Loucy (cell line): ENCODE measurements at regions not wholly inside any gene's neighbourhood (a gene's known extent, or its start where the extent isn't known, plus 50 kb on each side); places are given as distances from the start of the nearest gene placed in this dataset.

Source experiments
- H2AFZ ChIP-seq: fragments of 200-600 bp; sonication (generic); 2 replicates; pipeline ENCODE4 v1.6.0; 2016; ENCODE audit warnings: antibody characterized with exemption, mild to moderate bottlenecking, low read length, moderate library complexity
- H3F3A ChIP-seq: fragments of 200-600 bp; 2 replicates; pipeline ENCODE4 v1.6.0; 2016; ENCODE audit warnings: antibody characterized with exemption, low read depth, mild to moderate bottlenecking
- H3K27me3 ChIP-seq: fragments of 200-600 bp; sonication (generic); 2 replicates; pipeline ENCODE4 v1.6.1; 2014; ENCODE audit warnings: low read length, mild to moderate bottlenecking; ENCODE audit not compliant: insufficient read depth, poor library complexity, severe bottlenecking
- H3K36me3 ChIP-seq: fragments of 200-600 bp; sonication (generic); 2 replicates; pipeline ENCODE4 v1.6.1; 2016; ENCODE audit warnings: low read length; ENCODE audit not compliant: insufficient read depth
- H3K4me1 ChIP-seq: fragments of 200-600 bp; sonication (generic); 2 replicates; pipeline ENCODE4 v1.5.1; 2014; ENCODE audit warnings: low read length, mild to moderate bottlenecking; ENCODE audit not compliant: insufficient read depth, poor library complexity, severe bottlenecking
- H3K4me2 ChIP-seq: fragments of 200-600 bp; sonication (generic); 2 replicates; pipeline ENCODE4 v1.6.0; 2014; ENCODE audit warnings: antibody characterized with exemption, low read length, low read depth, mild to moderate bottlenecking; ENCODE audit not compliant: poor library complexity, severe bottlenecking
- H3K4me3 ChIP-seq: fragments of 200-600 bp; sonication (generic); 2 replicates; pipeline ENCODE4 v1.5.1; 2014; ENCODE audit warnings: low read length, mild to moderate bottlenecking, mixed read lengths; ENCODE audit not compliant: poor library complexity, severe bottlenecking
- H3K79me2 ChIP-seq: fragments of 200-600 bp; sonication (generic); 2 replicates; pipeline ENCODE4 v1.6.1; 2014; ENCODE audit warnings: low read length; ENCODE audit not compliant: insufficient read depth
- H3K9ac ChIP-seq: fragments of 200-600 bp; sonication (generic); 2 replicates; pipeline ENCODE4 v1.6.0; 2014; ENCODE audit warnings: mild to moderate bottlenecking, low read depth, low read length, moderate library complexity; ENCODE audit not compliant: poor library complexity, severe bottlenecking
- H3K9me2 ChIP-seq: fragments of 200-600 bp; sonication (generic); replicated peaks from 2 replicates; pipeline ENCODE4 v1.6.1; 2016; ENCODE audit warnings: low read depth, low read length, mixed read lengths
- H3K9me3 ChIP-seq: fragments of 200-600 bp; sonication (generic); 2 replicates; pipeline ENCODE4 v1.6.1; 2014; ENCODE audit warnings: mild to moderate bottlenecking, antibody characterized with exemption, low read length, low read depth; ENCODE audit not compliant: insufficient read depth
- H4K20me1 ChIP-seq: fragments of 200-600 bp; sonication (generic); 2 replicates; pipeline ENCODE4 v1.6.0; 2014; ENCODE audit warnings: antibody characterized with exemption, low read length, mild to moderate bottlenecking; ENCODE audit not compliant: insufficient read depth, poor library complexity, severe bottlenecking
- CTCF ChIP-seq: fragments of 200-600 bp; sonication (generic); conservative IDR thresholded peaks from 2 replicates; pipeline ENCODE4 v1.5.1; 2014; ENCODE audit warnings: mild to moderate bottlenecking, antibody characterized with exemption, low read length
- EZH2phosphoT487 ChIP-seq: fragments of 200-600 bp; IDR thresholded peaks from 2 replicates; pipeline ENCODE4 v1.6.1; 2018; ENCODE audit warnings: antibody characterized with exemption, mild to moderate bottlenecking, moderate library complexity, borderline replicate concordance

DNA sequence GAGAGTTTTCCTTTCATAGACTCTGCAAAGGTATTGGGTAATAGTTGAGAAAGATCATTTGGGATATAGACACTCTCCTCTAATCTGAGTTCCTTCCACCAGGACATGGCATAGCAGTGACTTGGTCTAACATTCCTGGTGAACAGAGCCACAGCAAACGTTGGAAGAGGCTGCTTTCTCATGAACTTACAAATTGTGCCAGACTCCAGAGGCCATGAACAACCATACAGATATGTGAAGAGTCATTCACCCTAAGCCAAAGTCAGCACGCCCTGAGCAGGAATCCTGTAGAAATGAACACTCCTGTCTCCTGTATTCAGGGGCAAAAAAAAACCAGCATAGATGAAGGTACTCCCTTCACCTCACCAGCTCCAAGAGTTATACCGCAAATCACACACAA, 152.8 kb downstream of the TMEM18 start:
- H3K27me3 ChIP-seq: no peaks in the 10 kb centered on the region
- TF ChIP-seq CTCF (no peak), EZH2phosphoT487 (no peak)
- no peaks in the 10 kb centered on the region; the same call in 1 of the 2 replicates for H3K9me3 ChIP-seq

GRCh38 chr2:523698-524270, 153.4 kb downstream of the TMEM18 start:
- Histone ChIP-seq H3K4me3 (no peak overlapping the region), H3K36me3 (no peaks in the 10 kb centered on the region), H3K9me2 (no peaks in the 10 kb centered on the region), H3K4me1 (no peaks in the 10 kb centered on the region), H3K9me3 (no peaks in the 10 kb centered on the region; the same call in 1 of the 2 replicates), H3K79me2 (no peaks in the 10 kb centered on the region), H4K20me1 (no peaks in the 10 kb centered on the region), H3K9ac (no peak overlapping the region), H3K27me3 (no peaks in the 10 kb centered on the region), H2AFZ (no peak overlapping the region), H3K4me2 (no peak overlapping the region), H3F3A (no peaks in the 10 kb centered on the region)
- TF ChIP-seq EZH2phosphoT487 (no peak), CTCF (no peak)

More for the DNA sequence above, 152.8 kb downstream of the TMEM18 start:
- Histone ChIP-seq H3K79me2 (no peaks in the 10 kb centered on the region), H3K36me3 (no peaks in the 10 kb centered on the region), H3K9me2 (no peaks in the 10 kb centered on the region), H3K4me2 (no peak overlapping the region), H4K20me1 (no peaks in the 10 kb centered on the region), H3K4me1 (peaks cover 4% of the 10 kb centered on the region), H3K4me3 (no peak overlapping the region), H2AFZ (no peak overlapping the region), H3F3A (no peaks in the 10 kb centered on the region), H3K9ac (no peak overlapping the region)

- Histone ChIP-seq H3K9me3 (no peaks in the 10 kb centered on the region; the same call in 1 of the 2 replicates), H3F3A (no peaks in the 10 kb centered on the region), H3K4me3 (no peak overlapping the region), H3K36me3 (no peaks in the 10 kb centered on the region), H3K4me1 (no peaks in the 10 kb centered on the region), H3K79me2 (no peaks in the 10 kb centered on the region), H3K27me3 (no peaks in the 10 kb centered on the region), H3K9me2 (no peaks in the 10 kb centered on the region), H4K20me1 (no peaks in the 10 kb centered on the region), H3K4me2 (no peak overlapping the region), H2AFZ (no peak overlapping the region), H3K9ac (no peak overlapping the region)
- TF ChIP-seq CTCF (no peak), EZH2phosphoT487 (no peak)
Measured at GRCh38 chr2:522776-523175, 154.4 kb downstream of the TMEM18 start.
